ENCODE measurements at regions not wholly inside any gene's neighbourhood (a gene's known extent, or its start where the extent isn't known, plus 50 kb on each side); places are given as distances from the start of the nearest gene placed in this dataset.

DNA sequence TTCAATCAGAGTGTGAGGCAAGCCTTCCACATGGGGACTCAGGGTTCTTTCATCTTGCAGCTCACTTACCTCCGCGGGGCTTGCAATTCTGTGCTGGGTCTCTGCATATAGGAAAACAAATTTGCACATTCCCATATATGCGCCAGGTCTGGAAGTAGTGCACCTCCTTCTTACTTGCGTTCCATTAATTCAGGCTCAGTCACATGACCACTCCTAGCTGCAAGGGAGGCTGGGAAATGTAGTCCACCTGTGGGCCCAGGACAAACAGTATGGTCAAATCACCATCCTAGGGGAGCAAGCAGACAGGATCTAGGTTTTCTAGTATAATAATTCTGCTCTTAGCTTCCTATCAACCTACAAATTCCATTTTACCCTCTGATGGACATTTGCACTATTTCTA, 160.4 kb downstream of the AACS start:
- DNase-seq, result no peak
- H3K36me3 ChIP-seq, result no peaks in the 10 kb centered on the region
- H3K27me3 ChIP-seq, result no peaks in the 10 kb centered on the region
- no peaks in the 10 kb centered on the region for H3K4me1 ChIP-seq
- no peak overlapping the region for H3K4me3 ChIP-seq
- H3K9me3 ChIP-seq, result no peaks in the 10 kb centered on the region
- H3K27ac ChIP-seq, result no peak overlapping the region
- TF ChIP-seq, protein P1, sequence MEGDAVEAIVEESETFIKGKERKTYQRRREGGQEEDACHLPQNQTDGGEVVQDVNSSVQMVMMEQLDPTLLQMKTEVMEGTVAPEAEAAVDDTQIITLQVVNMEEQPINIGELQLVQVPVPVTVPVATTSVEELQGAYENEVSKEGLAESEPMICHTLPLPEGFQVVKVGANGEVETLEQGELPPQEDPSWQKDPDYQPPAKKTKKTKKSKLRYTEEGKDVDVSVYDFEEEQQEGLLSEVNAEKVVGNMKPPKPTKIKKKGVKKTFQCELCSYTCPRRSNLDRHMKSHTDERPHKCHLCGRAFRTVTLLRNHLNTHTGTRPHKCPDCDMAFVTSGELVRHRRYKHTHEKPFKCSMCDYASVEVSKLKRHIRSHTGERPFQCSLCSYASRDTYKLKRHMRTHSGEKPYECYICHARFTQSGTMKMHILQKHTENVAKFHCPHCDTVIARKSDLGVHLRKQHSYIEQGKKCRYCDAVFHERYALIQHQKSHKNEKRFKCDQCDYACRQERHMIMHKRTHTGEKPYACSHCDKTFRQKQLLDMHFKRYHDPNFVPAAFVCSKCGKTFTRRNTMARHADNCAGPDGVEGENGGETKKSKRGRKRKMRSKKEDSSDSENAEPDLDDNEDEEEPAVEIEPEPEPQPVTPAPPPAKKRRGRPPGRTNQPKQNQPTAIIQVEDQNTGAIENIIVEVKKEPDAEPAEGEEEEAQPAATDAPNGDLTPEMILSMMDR (IDR thresholded peaks at IDR 0.05), result no peak
- no peak for TF ChIP-seq POLR2A (IDR thresholded peaks at IDR 0.05)

DNA sequence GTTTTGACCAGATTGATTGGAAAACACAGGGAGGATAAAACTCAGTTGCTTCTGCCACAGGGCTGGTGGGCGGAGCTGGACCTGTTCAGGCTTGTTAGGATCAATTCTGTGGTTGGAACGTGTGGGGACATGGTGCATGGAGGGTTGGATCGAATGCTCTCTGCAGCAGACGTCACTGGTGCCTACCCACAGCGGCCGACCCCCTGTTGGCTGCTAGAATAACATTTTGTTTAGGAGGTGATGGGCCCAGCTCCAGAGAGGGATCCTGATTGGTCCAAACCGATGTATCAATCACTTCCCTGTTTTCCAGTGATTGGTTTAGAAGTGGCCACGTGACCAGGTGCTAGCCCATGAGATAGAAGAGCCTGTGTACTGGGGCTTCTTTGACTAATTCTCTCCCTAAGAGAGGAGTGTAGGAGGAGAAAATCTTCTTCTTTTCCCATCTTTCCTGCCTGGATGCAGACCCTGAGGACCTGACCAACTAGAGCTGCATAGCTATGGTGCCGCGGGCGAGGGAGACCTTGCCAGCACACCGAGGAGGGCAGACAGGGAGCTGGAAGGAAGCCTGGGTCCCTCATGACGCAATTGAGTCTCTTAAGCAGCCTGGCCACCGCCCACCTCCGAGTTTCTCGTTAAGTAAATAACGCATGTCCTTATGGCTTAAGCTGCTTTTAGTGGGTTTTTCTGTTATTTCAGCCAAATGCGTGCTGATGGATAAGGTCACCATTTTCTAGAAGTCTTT, 163.5 kb downstream of the AACS start:
- no peak overlapping the region for H3K27ac ChIP-seq
- DNase-seq, result no peak
- H3K9me3 ChIP-seq, result no peaks in the 10 kb centered on the region
- no peaks in the 10 kb centered on the region for H3K4me1 ChIP-seq
- no peak overlapping the region for H3K4me3 ChIP-seq
- TF ChIP-seq, protein P1 (IDR thresholded peaks at IDR 0.05), result no peak
- no peak for TF ChIP-seq POLR2A (IDR thresholded peaks at IDR 0.05)
- no peaks in the 10 kb centered on the region for H3K36me3 ChIP-seq
- H3K27me3 ChIP-seq, result no peaks in the 10 kb centered on the region

DNA sequence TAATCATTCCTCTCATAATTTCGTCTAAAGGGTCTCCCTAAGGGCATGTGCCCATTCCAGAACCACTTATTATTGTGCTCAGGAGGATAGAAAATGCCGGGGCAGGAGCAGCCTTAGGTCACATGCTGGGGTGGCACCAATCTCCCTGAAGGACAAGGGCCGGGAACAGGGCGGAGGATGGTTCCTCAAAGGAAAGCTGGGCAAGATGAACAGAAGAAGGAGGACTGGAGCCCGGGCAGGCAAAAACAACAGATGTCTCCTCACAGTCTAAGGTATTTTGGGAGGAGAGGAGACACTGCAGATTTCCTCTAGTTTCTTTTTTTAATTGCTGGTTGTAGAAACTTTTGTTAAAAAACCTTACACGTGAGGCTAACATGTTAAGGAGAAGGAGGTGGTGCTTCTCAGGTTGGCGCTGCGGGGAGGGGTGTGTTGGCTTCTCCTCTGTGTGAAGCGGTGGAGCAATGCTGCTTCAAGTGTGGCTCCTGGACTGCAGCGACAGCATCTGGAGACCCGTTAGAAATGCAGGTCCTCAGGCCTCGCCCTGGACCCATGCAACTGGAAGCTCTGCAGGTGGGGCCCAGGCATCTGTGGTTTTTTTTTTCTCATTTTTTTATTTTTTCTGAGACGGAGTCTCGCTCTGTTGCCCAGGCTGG, 164.8 kb downstream of the AACS start:
- no peaks in the 10 kb centered on the region for H3K36me3 ChIP-seq
- no peaks in the 10 kb centered on the region for H3K27me3 ChIP-seq
- H3K4me3 ChIP-seq, result no peak overlapping the region
- no peaks in the 10 kb centered on the region for H3K9me3 ChIP-seq
- no peaks in the 10 kb centered on the region for H3K4me1 ChIP-seq
- TF ChIP-seq, protein P1 (IDR thresholded peaks at IDR 0.05), result no peak
- TF ChIP-seq POLR2A (IDR thresholded peaks at IDR 0.05), result no peak
- no peak for DNase-seq
- H3K27ac ChIP-seq, result no peak overlapping the region

- Histone ChIP-seq H3K27ac (no peak overlapping the region), H3K36me3 (no peaks in the 10 kb centered on the region), H3K27me3 (no peaks in the 10 kb centered on the region), H3K9me3 (no peaks in the 10 kb centered on the region), H3K4me1 (no peaks in the 10 kb centered on the region), H3K4me3 (no peak overlapping the region)
- DNase-seq, result no peak
- TF ChIP-seq, protein P1 (IDR thresholded peaks at IDR 0.05), result no peak
Measured at GRCh38 chr12:125233319-125233718, 168.1 kb downstream of the AACS start.

DNA sequence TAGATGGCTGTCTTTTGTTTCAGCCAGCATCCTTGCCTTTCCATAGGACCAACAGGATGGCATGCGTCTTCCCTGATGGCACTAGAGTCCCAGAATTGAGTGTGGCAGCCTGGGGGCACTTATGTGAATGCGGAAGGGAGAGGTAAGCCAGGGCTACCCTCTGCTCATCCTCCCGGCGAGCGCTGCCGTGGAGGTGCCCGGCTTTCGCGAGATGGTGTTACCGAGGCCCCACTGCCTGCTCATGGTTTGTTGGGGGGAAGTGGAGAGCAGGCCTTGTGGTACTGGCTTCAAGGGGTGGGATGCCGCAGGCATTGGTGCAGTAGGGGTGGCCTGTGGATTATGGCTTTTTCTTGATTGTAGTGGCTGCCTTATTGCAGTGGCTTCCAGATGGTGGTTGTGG, 174.3 kb downstream of the AACS start:
- Histone ChIP-seq H3K27me3 (no peaks in the 10 kb centered on the region), H3K9me3 (no peaks in the 10 kb centered on the region), H3K4me1 (no peaks in the 10 kb centered on the region), H3K4me3 (no peak overlapping the region), H3K36me3 (no peaks in the 10 kb centered on the region), H3K27ac (no peak overlapping the region)
- TF ChIP-seq, protein P1 (IDR thresholded peaks at IDR 0.05), result no peak
- TF ChIP-seq POLR2A (IDR thresholded peaks at IDR 0.05), result no peak
- DNase-seq, result no peak
